Neural cell (in vitro differentiated cells): ENCODE measurements at regions not wholly inside any gene's neighbourhood (a gene's known extent, or its start where the extent isn't known, plus 50 kb on each side); places are given as distances from the start of the nearest gene placed in this dataset.

Experiments used
- H2AFZ ChIP-seq: fragments of 200-600, 300-800 bp; sonication (generic), shearing (Covaris generic); 2 replicates; pipeline ENCODE4 v1.6.0; 2014; ENCODE audit warnings: low read depth, mild to moderate bottlenecking, antibody characterized with exemption, low read length, moderate library complexity
- H3F3A ChIP-seq: fragments of 200-600 bp; shearing (Covaris generic); 2 replicates; pipeline ENCODE4 v1.6.1; 2016; ENCODE audit warnings: mild to moderate bottlenecking, moderate library complexity, mixed read lengths, antibody characterized with exemption, low read length; ENCODE audit not compliant: insufficient read depth, poor library complexity, severe bottlenecking
- H3K27ac ChIP-seq: fragments of 200-600, 300-800 bp; sonication (generic), shearing (Covaris generic); 2 replicates; pipeline ENCODE4 v1.5.1; 2014; ENCODE audit warnings: mild to moderate bottlenecking, low read length, moderate library complexity
- H3K27me3 ChIP-seq: fragments of 300-800, 200-600 bp; sonication (generic), shearing (Covaris generic); 2 replicates; pipeline ENCODE4 v1.6.0; 2014; ENCODE audit warnings: mild to moderate bottlenecking, low read depth, low read length, moderate library complexity; ENCODE audit not compliant: insufficient read depth
- H3K36me3 ChIP-seq: fragments of 300-800, 200-600 bp; sonication (generic), shearing (Covaris generic); 2 replicates; pipeline ENCODE4 v1.5.1; 2014; ENCODE audit warnings: mild to moderate bottlenecking, antibody characterized with exemption, low read length, moderate library complexity; ENCODE audit not compliant: insufficient read depth
- H3K4me2 ChIP-seq: fragments of 300-800, 200-600 bp; sonication (generic), shearing (Covaris generic); 2 replicates; pipeline ENCODE4 v1.6.0; 2014; ENCODE audit warnings: mild to moderate bottlenecking, low read length
- H3K4me3 ChIP-seq: fragments of 300-800, 200-600 bp; sonication (generic), shearing (Covaris generic); 2 replicates; pipeline ENCODE4 v1.5.1; 2014; ENCODE audit warnings: mild to moderate bottlenecking, low read length, moderate library complexity
- H3K79me2 ChIP-seq: fragments of 200-600 bp; shearing (Covaris generic); replicated peaks from 2 replicates; pipeline ENCODE4 v1.6.0; 2014; ENCODE audit warnings: mild to moderate bottlenecking, low read length, moderate library complexity; ENCODE audit not compliant: insufficient read depth
- H3K9ac ChIP-seq: fragments of 300-800, 200-600 bp; sonication (generic), shearing (Covaris generic); 2 replicates; pipeline ENCODE4 v1.6.1; 2016; ENCODE audit warnings: mild to moderate bottlenecking, low read length, mixed read lengths
- H3K9me2 ChIP-seq: fragments of 200-600 bp; shearing (Covaris generic); 2 replicates; pipeline ENCODE4 v1.6.1; 2016; ENCODE audit warnings: mild to moderate bottlenecking, low read length, mixed read lengths; ENCODE audit not compliant: insufficient read depth
- H3K9me3 ChIP-seq: fragments of 200-600, 300-800 bp; sonication (generic), shearing (Covaris generic); 2 replicates; pipeline ENCODE4 v1.6.1; 2016; ENCODE audit warnings: mild to moderate bottlenecking, mixed run types, low read length, moderate library complexity, mixed read lengths
- H4K20me1 ChIP-seq: fragments of 200-600 bp; shearing (Covaris generic); 2 replicates; pipeline ENCODE4 v1.6.1; 2016; ENCODE audit warnings: mild to moderate bottlenecking, mixed run types; ENCODE audit not compliant: insufficient read depth
- CTCF ChIP-seq: fragments of 450-650 bp; IDR thresholded peaks from 2 replicates; pipeline ENCODE4 v1.5.1; 2014; ENCODE audit warnings: antibody characterized with exemption, mild to moderate bottlenecking, moderate library complexity; ENCODE audit not compliant: poor library complexity, severe bottlenecking
- EP300 ChIP-seq: fragments of 450-650 bp; conservative IDR thresholded peaks from 2 replicates; pipeline ENCODE4 v1.6.1; 2014; ENCODE audit warnings: antibody characterized with exemption, mild to moderate bottlenecking, moderate library complexity; ENCODE audit not compliant: poor library complexity, severe bottlenecking
- EZH2 ChIP-seq: fragments of 200-600, 300-800 bp; shearing (Covaris generic), sonication (generic); IDR thresholded peaks from 2 replicates; pipeline ENCODE4 v1.6.1; 2014; ENCODE audit warnings: antibody characterized with exemption, low read length, borderline replicate concordance, mild to moderate bottlenecking; ENCODE audit not compliant: insufficient read depth, poor library complexity, severe bottlenecking
- MXI1 ChIP-seq: fragments of 450-650 bp; conservative IDR thresholded peaks from 2 replicates; pipeline ENCODE4 v1.6.1; 2014; ENCODE audit warnings: antibody characterized with exemption, mild to moderate bottlenecking; ENCODE audit not compliant: poor library complexity, severe bottlenecking
- POLR2AphosphoS5 ChIP-seq: IDR thresholded peaks from 2 replicates; pipeline ENCODE4 v1.6.1; 2012
- RAD21 ChIP-seq: fragments of 450-650 bp; conservative IDR thresholded peaks from 2 replicates; pipeline ENCODE4 v1.6.1; 2014; ENCODE audit warnings: antibody characterized with exemption, mild to moderate bottlenecking, moderate library complexity
- REST ChIP-seq: IDR thresholded peaks from 2 replicates; pipeline ENCODE4 v1.6.1; 2012; ENCODE audit warnings: borderline replicate concordance
- SMC3 ChIP-seq: fragments of 450-650 bp; conservative IDR thresholded peaks from 2 replicates; pipeline ENCODE4 v1.6.1; 2014; ENCODE audit warnings: antibody characterized with exemption, mild to moderate bottlenecking, moderate library complexity; ENCODE audit not compliant: poor library complexity
- TAF1 ChIP-seq: IDR thresholded peaks from 2 replicates; pipeline ENCODE4 v1.6.1; 2012; ENCODE audit warnings: low read depth

GRCh38 chr13:50248516-50249143 is 233.4 kb downstream of the KCNRG start:
- Histone ChIP-seq H3K27ac (no peak overlapping the region), H3K36me3 (no peaks in the 10 kb centered on the region), H3K27me3 (no peaks in the 10 kb centered on the region), H3K4me2 (no peak overlapping the region), H3K9me2 (no peaks in the 10 kb centered on the region), H3K4me3 (no peak overlapping the region), H3F3A (no peaks in the 10 kb centered on the region), H3K9ac (no peak overlapping the region), H4K20me1 (no peaks in the 10 kb centered on the region), H3K79me2 (no peaks in the 10 kb centered on the region), H3K9me3 (no peaks in the 10 kb centered on the region), H2AFZ (no peak overlapping the region)
- no peak for TF ChIP-seq POLR2AphosphoS5
- TF ChIP-seq REST: no peak
- TF ChIP-seq RAD21: no peak
- no peak for TF ChIP-seq EP300
- no peak for TF ChIP-seq CTCF
- TF ChIP-seq MXI1: no peak
- TF ChIP-seq TAF1: no peak
- no peak for TF ChIP-seq SMC3
- no peak for TF ChIP-seq EZH2

- no peak for TF ChIP-seq RAD21
- TF ChIP-seq MXI1: no peak
- no peak for TF ChIP-seq POLR2AphosphoS5
- no peak for TF ChIP-seq EP300
- TF ChIP-seq CTCF: no peak
- TF ChIP-seq EZH2: no peak
- TF ChIP-seq SMC3: no peak
- no peak for TF ChIP-seq REST
- no peak for TF ChIP-seq TAF1
- no peaks in the 10 kb centered on the region for H3K79me2 ChIP-seq
- H3K4me3 ChIP-seq: no peak overlapping the region
- no peaks in the 10 kb centered on the region for H3F3A ChIP-seq
- H4K20me1 ChIP-seq: no peaks in the 10 kb centered on the region
- H3K36me3 ChIP-seq: no peaks in the 10 kb centered on the region
- no peaks in the 10 kb centered on the region for H3K9me3 ChIP-seq
- no peaks in the 10 kb centered on the region for H3K27me3 ChIP-seq
- no peaks in the 10 kb centered on the region for H3K9me2 ChIP-seq
- no peak overlapping the region for H3K4me2 ChIP-seq
- no peak overlapping the region for H3K27ac ChIP-seq
- no peak overlapping the region for H3K9ac ChIP-seq
- no peak overlapping the region for H2AFZ ChIP-seq
Observed at GRCh38 chr13:50249144-50249521, 233.9 kb downstream of the KCNRG start.
